CD4-positive, alpha-beta T cell treated with Interleukin-21 for 1 hour (primary cell): ENCODE measurements at regions not wholly inside any gene's neighbourhood (a gene's known extent, or its start where the extent isn't known, plus 50 kb on each side); places are given as distances from the start of the nearest gene placed in this dataset.
"Not testable (repeated sequence)": the region's sequence is repeated elsewhere in the genome, so short reads cannot be mapped to it uniquely, and the experiment has no call there.

ENCODE experiments used
- DNase-seq: peaks from one replicate; pipeline ENCODE4 v3.0.0-alpha.2; 2020

- not testable (repeated sequence) for DNase-seq
Measured at GRCh38 chr1:120277428-120278258, 101.3 kb upstream of the SEC22B start.

GRCh38 chr1:120276710-120277109, 100.4 kb upstream of the SEC22B start:
- DNase-seq, result not testable (repeated sequence)

GRCh38 chr1:120274438-120274837, 98.1 kb upstream of the SEC22B start:
- DNase-seq, result not testable (repeated sequence)

GRCh38 chr1:120273363-120273762, 97.0 kb upstream of the SEC22B start:
- DNase-seq, result not testable (repeated sequence)

GRCh38 chr1:120272242-120272641, 95.9 kb upstream of the SEC22B start:
- not testable (repeated sequence) for DNase-seq

GRCh38 chr1:120271561-120272221, 95.4 kb upstream of the SEC22B start:
- not testable (repeated sequence) for DNase-seq

GRCh38 chr1:120267894-120268551, 91.7 kb upstream of the SEC22B start:
- not testable (repeated sequence) for DNase-seq

GRCh38 chr1:120264564-120264963, 88.2 kb upstream of the SEC22B start:
- DNase-seq, result not testable (repeated sequence)

- DNase-seq, result not testable (repeated sequence)
Measured at GRCh38 chr1:120262791-120263751, 86.8 kb upstream of the SEC22B start.

GRCh38 chr1:120257778-120258105, 81.4 kb upstream of the SEC22B start:
- not testable (repeated sequence) for DNase-seq

GRCh38 chr1:120257064-120257777, 80.9 kb upstream of the SEC22B start:
- DNase-seq, result not testable (repeated sequence)

- not testable (repeated sequence) for DNase-seq
Measured at GRCh38 chr1:120250756-120251155, 74.4 kb upstream of the SEC22B start.

GRCh38 chr1:120248726-120249427, 72.6 kb upstream of the SEC22B start:
- not testable (repeated sequence) for DNase-seq

- DNase-seq, result not testable (repeated sequence)
Measured at GRCh38 chr1:120248203-120248602, 71.9 kb upstream of the SEC22B start.

- DNase-seq, result not testable (repeated sequence)
Measured at GRCh38 chr1:120243867-120244266, 67.5 kb upstream of the SEC22B start.

GRCh38 chr1:120242582-120242981, 66.3 kb upstream of the SEC22B start:
- not testable (repeated sequence) for DNase-seq

- DNase-seq, result not testable (repeated sequence)
Measured at GRCh38 chr1:120241868-120242267, 65.5 kb upstream of the SEC22B start.

- not testable (repeated sequence) for DNase-seq
Measured at GRCh38 chr1:120240181-120240580, 63.9 kb upstream of the SEC22B start.

GRCh38 chr1:120239351-120239750, 63.0 kb upstream of the SEC22B start:
- not testable (repeated sequence) for DNase-seq

GRCh38 chr1:120238867-120239266, 62.5 kb upstream of the SEC22B start:
- DNase-seq, result not testable (repeated sequence)

- not testable (repeated sequence) for DNase-seq
Measured at GRCh38 chr1:120233661-120234018, 57.3 kb upstream of the SEC22B start.
